AG10803 (cell line): ENCODE measurements at regions not wholly inside any gene's neighbourhood (a gene's known extent, or its start where the extent isn't known, plus 50 kb on each side); places are given as distances from the start of the nearest gene placed in this dataset.

ENCODE experiments used
- DNase-seq: peaks from one replicate; pipeline ENCODE4 v3.0.0; 2010; ENCODE audit warnings: low read depth
- H3K4me3 ChIP-seq: 2 replicates; pipeline ENCODE4 v1.5.1; 2011; ENCODE audit warnings: mild to moderate bottlenecking, low read length, control low read depth
- CTCF ChIP-seq: conservative IDR thresholded peaks from 2 replicates; pipeline ENCODE4 v1.5.1; 2011; ENCODE audit warnings: mild to moderate bottlenecking, low read length, control low read depth, inconsistent platforms

GRCh38 chr20:40050596-40050995 lies 638.4 kb downstream of the MAFB start:
- no peak for TF ChIP-seq CTCF
- no peak overlapping the region for H3K4me3 ChIP-seq
- DNase-seq: no peak

DNA sequence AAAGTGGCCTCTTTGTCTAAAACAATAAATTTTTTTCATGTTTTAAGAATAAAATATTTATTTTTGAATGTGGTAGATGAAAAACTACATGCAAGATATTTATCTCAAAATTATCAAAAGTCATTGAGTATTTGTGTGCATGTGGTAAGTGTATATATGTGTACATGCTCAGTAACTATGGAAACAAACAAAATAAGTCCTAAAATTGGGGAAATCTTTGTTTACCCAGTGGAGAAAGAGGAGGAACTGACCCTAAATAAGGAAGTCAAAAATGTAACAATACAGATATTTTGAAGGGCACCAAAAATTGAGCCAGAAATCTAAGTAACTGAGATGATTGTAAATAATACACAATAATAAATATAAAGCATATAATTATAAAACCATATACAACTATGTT lies 639.2 kb downstream of the MAFB start:
- H3K4me3 ChIP-seq: no peak overlapping the region
- DNase-seq: no peak
- TF ChIP-seq CTCF: no peak

DNA sequence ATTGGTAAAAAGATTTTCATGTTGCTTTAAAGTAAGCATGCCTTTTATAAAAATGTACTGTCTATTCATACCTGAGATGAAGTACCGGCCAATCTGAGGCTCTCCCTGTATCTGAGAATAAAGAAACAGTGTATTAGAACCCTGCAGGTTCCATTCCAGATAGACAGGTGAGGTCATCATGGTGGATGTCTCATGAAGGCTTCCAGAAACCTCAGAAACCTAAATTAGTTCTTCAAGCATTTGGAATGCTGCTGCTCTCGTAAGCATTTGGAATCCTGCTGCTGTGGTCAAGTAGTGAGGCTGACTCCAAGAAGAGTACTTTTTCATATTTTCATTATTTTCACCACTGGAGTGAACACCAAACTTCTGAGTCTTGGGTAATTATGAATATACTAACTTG lies 642.3 kb downstream of the MAFB start:
- DNase-seq: no peak
- no peak overlapping the region for H3K4me3 ChIP-seq
- TF ChIP-seq CTCF: no peak

- no peak for DNase-seq
- no peak overlapping the region for H3K4me3 ChIP-seq
- no peak for TF ChIP-seq CTCF
Measured at GRCh38 chr20:40037511-40037910, 651.5 kb downstream of the MAFB start.

DNA sequence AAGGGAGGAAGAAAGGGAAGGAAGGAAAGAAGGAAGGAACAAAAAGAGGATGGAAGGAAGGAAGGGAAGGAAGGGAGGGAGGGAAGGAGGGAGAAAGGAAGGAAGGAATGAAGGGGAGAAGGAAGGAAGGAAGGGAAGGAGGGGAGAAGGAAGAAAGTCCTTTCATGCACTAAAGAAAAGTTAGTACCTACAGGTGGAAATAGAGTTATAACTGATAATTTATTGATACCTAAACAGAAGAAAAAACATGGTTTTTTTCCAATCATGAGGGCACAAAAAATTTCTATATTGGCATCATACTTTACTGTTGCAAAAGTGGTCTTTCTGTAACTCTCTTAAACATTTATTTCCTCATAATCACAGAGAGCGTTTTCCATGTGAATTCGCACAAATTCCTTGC lies 659.4 kb downstream of the MAFB start:
- no peak for TF ChIP-seq CTCF
- no peak overlapping the region for H3K4me3 ChIP-seq
- no peak for DNase-seq

- TF ChIP-seq CTCF: no peak
- H3K4me3 ChIP-seq: no peak overlapping the region
- DNase-seq: no peak
Measured at GRCh38 chr20:40019510-40019909, 669.5 kb downstream of the MAFB start.

DNA sequence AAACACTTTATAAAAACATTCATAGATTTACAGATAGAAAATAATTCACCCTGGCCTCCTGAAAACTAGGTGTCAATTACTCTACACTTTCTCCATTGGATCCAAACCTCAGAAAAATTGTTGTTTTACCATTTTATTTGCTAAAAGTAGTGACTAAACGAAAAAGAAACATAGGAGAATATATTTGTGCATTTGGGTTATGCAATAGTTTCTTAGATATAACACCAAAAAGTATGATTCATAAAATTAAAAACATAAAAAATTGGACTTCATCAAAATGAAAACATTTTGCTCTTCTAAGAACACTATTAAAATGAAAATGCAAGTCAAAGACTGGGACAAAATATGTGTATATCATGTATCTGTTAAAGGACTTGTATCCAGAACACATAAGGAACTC lies 671.3 kb downstream of the MAFB start:
- no peak for DNase-seq
- no peak overlapping the region for H3K4me3 ChIP-seq
- TF ChIP-seq CTCF: no peak
